GM19351 (cell line): ENCODE measurements at regions not wholly inside any gene's neighbourhood (a gene's known extent, or its start where the extent isn't known, plus 50 kb on each side); places are given as distances from the start of the nearest gene placed in this dataset.
A peak's percentile ranks its signal among the peaks of the same experiment; 100 is the strongest.
"Not testable (repeated sequence)": the region's sequence is repeated elsewhere in the genome, so short reads cannot be mapped to it uniquely, and the experiment has no call there.

ENCODE experiments used
- ATAC-seq: cut with Tn5 transposase; IDR thresholded peaks from one replicate; pipeline ENCODE4 v1.9.1; 2021; ENCODE audit warnings: mild to moderate bottlenecking, moderate library complexity; ENCODE audit not compliant: unreplicated experiment

GRCh38 chr5:45038366-45038987 is 229.7 kb downstream of the MRPS30 start:
- peak; percentile 83 for ATAC-seq

- ATAC-seq = no peak
Measured at GRCh38 chr5:45042283-45042682, 233.5 kb downstream of the MRPS30 start.

GRCh38 chr5:45057564-45057963 is 248.8 kb downstream of the MRPS30 start:
- no peak for ATAC-seq

GRCh38 chr5:45060724-45061123 is 252.0 kb downstream of the MRPS30 start:
- no peak for ATAC-seq

GRCh38 chr5:45062044-45062443 is 253.3 kb downstream of the MRPS30 start:
- ATAC-seq = no peak

GRCh38 chr5:45081082-45081481 is 272.3 kb downstream of the MRPS30 start:
- ATAC-seq = no peak

- no peak for ATAC-seq
Measured at GRCh38 chr5:45089870-45090269, 281.1 kb downstream of the MRPS30 start.

GRCh38 chr5:45093377-45093776 is 284.6 kb downstream of the MRPS30 start:
- ATAC-seq = no peak

- no peak for ATAC-seq
Measured at GRCh38 chr5:45094876-45095440, 286.2 kb downstream of the MRPS30 start.

- no peak for ATAC-seq
Measured at GRCh38 chr5:45098483-45098882, 289.7 kb downstream of the MRPS30 start.

- no peak for ATAC-seq
Measured at GRCh38 chr5:45101146-45101545, 292.4 kb downstream of the MRPS30 start.

- ATAC-seq = no peak
Measured at GRCh38 chr5:45105491-45105994, 296.8 kb downstream of the MRPS30 start.

- no peak for ATAC-seq
Measured at GRCh38 chr5:45109062-45109461, 300.3 kb downstream of the MRPS30 start.

- no peak for ATAC-seq
Measured at GRCh38 chr5:45109636-45110035, 300.9 kb downstream of the MRPS30 start.

- ATAC-seq = no peak
Measured at GRCh38 chr5:45110399-45110798, 301.7 kb downstream of the MRPS30 start.

- no peak for ATAC-seq
Measured at GRCh38 chr5:45113726-45114125, 305.0 kb downstream of the MRPS30 start.

- no peak for ATAC-seq
Measured at GRCh38 chr5:45132972-45133371, 324.2 kb downstream of the MRPS30 start.

GRCh38 chr5:45162974-45163373 is 354.2 kb downstream of the MRPS30 start:
- no peak for ATAC-seq

- no peak for ATAC-seq
Measured at GRCh38 chr5:45171563-45171962, 362.8 kb downstream of the MRPS30 start.

GRCh38 chr5:45172634-45173033 is 363.9 kb downstream of the MRPS30 start:
- ATAC-seq = not testable (repeated sequence)

GRCh38 chr5:45179686-45180085 is 370.9 kb downstream of the MRPS30 start:
- ATAC-seq = no peak

GRCh38 chr5:45189042-45189441 is 380.3 kb downstream of the MRPS30 start:
- no peak for ATAC-seq

- ATAC-seq = no peak
Measured at GRCh38 chr5:45189481-45189880, 380.7 kb downstream of the MRPS30 start.
